ENCODE measurements at regions not wholly inside any gene's neighbourhood (a gene's known extent, or its start where the extent isn't known, plus 50 kb on each side); places are given as distances from the start of the nearest gene placed in this dataset.
"Not testable (repeated sequence)": the region's sequence is repeated elsewhere in the genome, so short reads cannot be mapped to it uniquely, and the experiment has no call there.

GRCh38 chrX:500481-501010, 113.8 kb upstream of the PPP2R3B start:
- no peak for DNase-seq

- DNase-seq, result no peak
Observed at GRCh38 chrX:506341-506740, 119.6 kb upstream of the PPP2R3B start.

GRCh38 chrX:508163-508562, 121.5 kb upstream of the PPP2R3B start:
- DNase-seq, result no peak

- DNase-seq, result not testable (repeated sequence)
Observed at GRCh38 chrX:508821-509220, 121.8 kb upstream of the SHOX start.

- DNase-seq, result not testable (repeated sequence)
Observed at GRCh38 chrX:511089-511488, 119.5 kb upstream of the SHOX start.

GRCh38 chrX:518319-518718, 112.3 kb upstream of the SHOX start:
- DNase-seq, result no peak

GRCh38 chrX:519741-520140, 110.8 kb upstream of the SHOX start:
- DNase-seq, result no peak

GRCh38 chrX:522456-522855, 108.1 kb upstream of the SHOX start:
- no peak for DNase-seq

GRCh38 chrX:525134-525533, 105.5 kb upstream of the SHOX start:
- DNase-seq, result no peak

GRCh38 chrX:526295-527224, 104.0 kb upstream of the SHOX start:
- DNase-seq, result no peak

GRCh38 chrX:530726-531610, 99.6 kb upstream of the SHOX start:
- no peak for DNase-seq

GRCh38 chrX:531611-531936, 99.0 kb upstream of the SHOX start:
- DNase-seq, result no peak

- no peak for DNase-seq
Observed at GRCh38 chrX:534804-535203, 95.8 kb upstream of the SHOX start.

- DNase-seq, result no peak
Observed at GRCh38 chrX:536616-537015, 94.0 kb upstream of the SHOX start.

- DNase-seq, result no peak
Observed at GRCh38 chrX:537151-537550, 93.4 kb upstream of the SHOX start.

GRCh38 chrX:538311-538710, 92.3 kb upstream of the SHOX start:
- no peak for DNase-seq

GRCh38 chrX:541006-541405, 89.6 kb upstream of the SHOX start:
- DNase-seq, result not testable (repeated sequence)

- no peak for DNase-seq
Observed at GRCh38 chrX:542179-542578, 88.4 kb upstream of the SHOX start.

- no peak for DNase-seq
Observed at GRCh38 chrX:545452-545885, 85.1 kb upstream of the SHOX start.

- DNase-seq, result no peak
Observed at GRCh38 chrX:550514-550913, 80.1 kb upstream of the SHOX start.

- no peak for DNase-seq
Observed at GRCh38 chrX:551306-551705, 79.3 kb upstream of the SHOX start.

GRCh38 chrX:552496-552895, 78.1 kb upstream of the SHOX start:
- DNase-seq, result no peak

GRCh38 chrX:554271-554670, 76.3 kb upstream of the SHOX start:
- DNase-seq, result no peak

Measured in activated CD4-positive, alpha-beta T cell treated with anti-CD3 and anti-CD28 coated beads, Interleukin-2, Interleukin-6, amounts not matched to agents 100 ng/mL and 50 ng/mL, durations not matched to agents 16 hours and 8 hours (primary cell).